H1 (cell line): ENCODE measurements at regions not wholly inside any gene's neighbourhood (a gene's known extent, or its start where the extent isn't known, plus 50 kb on each side); places are given as distances from the start of the nearest gene placed in this dataset.

Experiments
- ASH2L ChIP-seq: fragments of 200-600, 300-600 bp; sonication (generic); IDR thresholded peaks from one replicate; pipeline ENCODE4 v1.7.1; 2017; ENCODE audit warnings: low read length
- BACH1 ChIP-seq: IDR thresholded peaks from 2 replicates; pipeline ENCODE4 v1.6.1; 2012; ENCODE audit warnings: low read length, improper control_type of control experiment
- RBBP5 ChIP-seq: IDR thresholded peaks from 2 replicates; pipeline ENCODE4 v1.7.1; 2012; ENCODE audit warnings: low read depth, mild to moderate bottlenecking, inconsistent platforms, low read length, moderate library complexity, borderline replicate concordance
- TF ChIP-seq, protein P1 (sequence below): fragments of 300-600 bp; sonication (generic); IDR thresholded peaks from 2 replicates; pipeline ENCODE4 v1.7.1; 2012; ENCODE audit warnings: low read length, moderate library complexity, mild to moderate bottlenecking, inconsistent platforms; ENCODE audit not compliant: insufficient replicate concordance
- TF ChIP-seq, protein P2 (sequence below), 3 experiments: IDR thresholded peaks; 1 replicate in 2 of 3; 2 replicates in 1 of 3; pipeline versions ENCODE4 v1.5.1 to v1.6.1; 2011; ENCODE audit warnings: low read length in 3 of 3, mild to moderate bottlenecking in 3 of 3, inconsistent platforms in 2 of 3, low read depth in 1 of 3, moderate library complexity in 1 of 3; ENCODE audit not compliant: insufficient read depth in 1 of 3; ENCODE audit errors: control extremely low read depth in 1 of 3
- TF ChIP-seq, protein P3 (sequence below): IDR thresholded peaks from 2 replicates; pipeline ENCODE4 v1.6.1; 2011; ENCODE audit warnings: low read length, improper control_type of control experiment

DNA sequence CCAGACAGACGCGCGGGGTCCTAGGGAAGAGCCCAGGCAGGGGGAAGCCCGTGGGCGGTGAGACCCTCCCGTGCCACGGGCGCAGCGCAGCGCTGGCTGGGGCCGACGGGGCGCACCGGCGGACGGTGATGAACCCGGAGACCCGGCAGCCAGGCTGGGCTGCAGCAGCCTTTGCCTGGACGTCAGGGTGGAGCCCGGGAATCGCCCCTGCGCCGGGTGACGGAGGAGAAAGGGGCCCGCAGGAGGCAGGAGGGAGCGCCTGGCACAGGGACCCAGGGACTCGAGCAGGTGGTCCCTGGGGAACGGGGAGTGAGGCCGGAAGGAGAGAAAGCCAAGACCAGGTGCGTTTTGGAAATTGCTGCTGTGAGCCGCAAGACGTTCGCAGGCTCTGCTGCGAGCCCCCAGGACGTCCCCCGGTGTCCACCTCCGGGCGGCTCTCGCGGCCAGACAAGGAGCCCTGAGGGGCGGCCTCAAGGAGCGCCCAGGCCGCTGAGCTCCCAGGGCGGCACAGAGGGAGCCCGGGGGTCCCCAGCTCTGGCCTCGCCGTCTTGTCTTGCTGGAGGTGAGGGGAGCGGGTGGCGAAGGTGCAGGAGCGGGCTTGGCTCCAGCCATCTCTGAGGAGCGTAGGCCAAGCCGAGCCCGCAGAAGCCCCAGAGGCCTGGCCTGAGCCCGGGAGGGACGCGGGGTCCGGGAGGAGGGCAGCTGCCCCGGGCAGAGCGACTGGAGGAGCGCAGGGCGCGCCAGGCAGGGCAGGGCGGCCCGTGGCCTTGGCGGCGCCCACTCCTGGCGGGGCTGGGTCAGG is 191.2 kb upstream of the PDE10A start (continued):
- TF ChIP-seq, protein P1, sequence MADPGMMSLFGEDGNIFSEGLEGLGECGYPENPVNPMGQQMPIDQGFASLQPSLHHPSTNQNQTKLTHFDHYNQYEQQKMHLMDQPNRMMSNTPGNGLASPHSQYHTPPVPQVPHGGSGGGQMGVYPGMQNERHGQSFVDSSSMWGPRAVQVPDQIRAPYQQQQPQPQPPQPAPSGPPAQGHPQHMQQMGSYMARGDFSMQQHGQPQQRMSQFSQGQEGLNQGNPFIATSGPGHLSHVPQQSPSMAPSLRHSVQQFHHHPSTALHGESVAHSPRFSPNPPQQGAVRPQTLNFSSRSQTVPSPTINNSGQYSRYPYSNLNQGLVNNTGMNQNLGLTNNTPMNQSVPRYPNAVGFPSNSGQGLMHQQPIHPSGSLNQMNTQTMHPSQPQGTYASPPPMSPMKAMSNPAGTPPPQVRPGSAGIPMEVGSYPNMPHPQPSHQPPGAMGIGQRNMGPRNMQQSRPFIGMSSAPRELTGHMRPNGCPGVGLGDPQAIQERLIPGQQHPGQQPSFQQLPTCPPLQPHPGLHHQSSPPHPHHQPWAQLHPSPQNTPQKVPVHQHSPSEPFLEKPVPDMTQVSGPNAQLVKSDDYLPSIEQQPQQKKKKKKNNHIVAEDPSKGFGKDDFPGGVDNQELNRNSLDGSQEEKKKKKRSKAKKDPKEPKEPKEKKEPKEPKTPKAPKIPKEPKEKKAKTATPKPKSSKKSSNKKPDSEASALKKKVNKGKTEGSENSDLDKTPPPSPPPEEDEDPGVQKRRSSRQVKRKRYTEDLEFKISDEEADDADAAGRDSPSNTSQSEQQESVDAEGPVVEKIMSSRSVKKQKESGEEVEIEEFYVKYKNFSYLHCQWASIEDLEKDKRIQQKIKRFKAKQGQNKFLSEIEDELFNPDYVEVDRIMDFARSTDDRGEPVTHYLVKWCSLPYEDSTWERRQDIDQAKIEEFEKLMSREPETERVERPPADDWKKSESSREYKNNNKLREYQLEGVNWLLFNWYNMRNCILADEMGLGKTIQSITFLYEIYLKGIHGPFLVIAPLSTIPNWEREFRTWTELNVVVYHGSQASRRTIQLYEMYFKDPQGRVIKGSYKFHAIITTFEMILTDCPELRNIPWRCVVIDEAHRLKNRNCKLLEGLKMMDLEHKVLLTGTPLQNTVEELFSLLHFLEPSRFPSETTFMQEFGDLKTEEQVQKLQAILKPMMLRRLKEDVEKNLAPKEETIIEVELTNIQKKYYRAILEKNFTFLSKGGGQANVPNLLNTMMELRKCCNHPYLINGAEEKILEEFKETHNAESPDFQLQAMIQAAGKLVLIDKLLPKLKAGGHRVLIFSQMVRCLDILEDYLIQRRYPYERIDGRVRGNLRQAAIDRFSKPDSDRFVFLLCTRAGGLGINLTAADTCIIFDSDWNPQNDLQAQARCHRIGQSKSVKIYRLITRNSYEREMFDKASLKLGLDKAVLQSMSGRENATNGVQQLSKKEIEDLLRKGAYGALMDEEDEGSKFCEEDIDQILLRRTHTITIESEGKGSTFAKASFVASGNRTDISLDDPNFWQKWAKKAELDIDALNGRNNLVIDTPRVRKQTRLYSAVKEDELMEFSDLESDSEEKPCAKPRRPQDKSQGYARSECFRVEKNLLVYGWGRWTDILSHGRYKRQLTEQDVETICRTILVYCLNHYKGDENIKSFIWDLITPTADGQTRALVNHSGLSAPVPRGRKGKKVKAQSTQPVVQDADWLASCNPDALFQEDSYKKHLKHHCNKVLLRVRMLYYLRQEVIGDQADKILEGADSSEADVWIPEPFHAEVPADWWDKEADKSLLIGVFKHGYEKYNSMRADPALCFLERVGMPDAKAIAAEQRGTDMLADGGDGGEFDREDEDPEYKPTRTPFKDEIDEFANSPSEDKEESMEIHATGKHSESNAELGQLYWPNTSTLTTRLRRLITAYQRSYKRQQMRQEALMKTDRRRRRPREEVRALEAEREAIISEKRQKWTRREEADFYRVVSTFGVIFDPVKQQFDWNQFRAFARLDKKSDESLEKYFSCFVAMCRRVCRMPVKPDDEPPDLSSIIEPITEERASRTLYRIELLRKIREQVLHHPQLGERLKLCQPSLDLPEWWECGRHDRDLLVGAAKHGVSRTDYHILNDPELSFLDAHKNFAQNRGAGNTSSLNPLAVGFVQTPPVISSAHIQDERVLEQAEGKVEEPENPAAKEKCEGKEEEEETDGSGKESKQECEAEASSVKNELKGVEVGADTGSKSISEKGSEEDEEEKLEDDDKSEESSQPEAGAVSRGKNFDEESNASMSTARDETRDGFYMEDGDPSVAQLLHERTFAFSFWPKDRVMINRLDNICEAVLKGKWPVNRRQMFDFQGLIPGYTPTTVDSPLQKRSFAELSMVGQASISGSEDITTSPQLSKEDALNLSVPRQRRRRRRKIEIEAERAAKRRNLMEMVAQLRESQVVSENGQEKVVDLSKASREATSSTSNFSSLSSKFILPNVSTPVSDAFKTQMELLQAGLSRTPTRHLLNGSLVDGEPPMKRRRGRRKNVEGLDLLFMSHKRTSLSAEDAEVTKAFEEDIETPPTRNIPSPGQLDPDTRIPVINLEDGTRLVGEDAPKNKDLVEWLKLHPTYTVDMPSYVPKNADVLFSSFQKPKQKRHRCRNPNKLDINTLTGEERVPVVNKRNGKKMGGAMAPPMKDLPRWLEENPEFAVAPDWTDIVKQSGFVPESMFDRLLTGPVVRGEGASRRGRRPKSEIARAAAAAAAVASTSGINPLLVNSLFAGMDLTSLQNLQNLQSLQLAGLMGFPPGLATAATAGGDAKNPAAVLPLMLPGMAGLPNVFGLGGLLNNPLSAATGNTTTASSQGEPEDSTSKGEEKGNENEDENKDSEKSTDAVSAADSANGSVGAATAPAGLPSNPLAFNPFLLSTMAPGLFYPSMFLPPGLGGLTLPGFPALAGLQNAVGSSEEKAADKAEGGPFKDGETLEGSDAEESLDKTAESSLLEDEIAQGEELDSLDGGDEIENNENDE = no peak
- TF ChIP-seq RBBP5 (0 out of 2 replicates have a peak, but pooled peaks have one; percentile 34), ASH2L (peak; percentile 71), BACH1 (no peak)
- TF ChIP-seq, protein P2, sequence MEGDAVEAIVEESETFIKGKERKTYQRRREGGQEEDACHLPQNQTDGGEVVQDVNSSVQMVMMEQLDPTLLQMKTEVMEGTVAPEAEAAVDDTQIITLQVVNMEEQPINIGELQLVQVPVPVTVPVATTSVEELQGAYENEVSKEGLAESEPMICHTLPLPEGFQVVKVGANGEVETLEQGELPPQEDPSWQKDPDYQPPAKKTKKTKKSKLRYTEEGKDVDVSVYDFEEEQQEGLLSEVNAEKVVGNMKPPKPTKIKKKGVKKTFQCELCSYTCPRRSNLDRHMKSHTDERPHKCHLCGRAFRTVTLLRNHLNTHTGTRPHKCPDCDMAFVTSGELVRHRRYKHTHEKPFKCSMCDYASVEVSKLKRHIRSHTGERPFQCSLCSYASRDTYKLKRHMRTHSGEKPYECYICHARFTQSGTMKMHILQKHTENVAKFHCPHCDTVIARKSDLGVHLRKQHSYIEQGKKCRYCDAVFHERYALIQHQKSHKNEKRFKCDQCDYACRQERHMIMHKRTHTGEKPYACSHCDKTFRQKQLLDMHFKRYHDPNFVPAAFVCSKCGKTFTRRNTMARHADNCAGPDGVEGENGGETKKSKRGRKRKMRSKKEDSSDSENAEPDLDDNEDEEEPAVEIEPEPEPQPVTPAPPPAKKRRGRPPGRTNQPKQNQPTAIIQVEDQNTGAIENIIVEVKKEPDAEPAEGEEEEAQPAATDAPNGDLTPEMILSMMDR (IDR thresholded peaks at IDR 0.05; ENCODE audit: control extremely low read depth in 1 of 3, insufficient read depth in 1 of 3, low read depth in 1 of 3, low read length in 3 of 3) = peak in 2 of 3 experiments; percentile 17 to 26; a peak in 2 of 4 replicates
- TF ChIP-seq, protein P3, sequence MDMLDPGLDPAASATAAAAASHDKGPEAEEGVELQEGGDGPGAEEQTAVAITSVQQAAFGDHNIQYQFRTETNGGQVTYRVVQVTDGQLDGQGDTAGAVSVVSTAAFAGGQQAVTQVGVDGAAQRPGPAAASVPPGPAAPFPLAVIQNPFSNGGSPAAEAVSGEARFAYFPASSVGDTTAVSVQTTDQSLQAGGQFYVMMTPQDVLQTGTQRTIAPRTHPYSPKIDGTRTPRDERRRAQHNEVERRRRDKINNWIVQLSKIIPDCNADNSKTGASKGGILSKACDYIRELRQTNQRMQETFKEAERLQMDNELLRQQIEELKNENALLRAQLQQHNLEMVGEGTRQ = no peak
